ENCODE measurements at regions not wholly inside any gene's neighbourhood (a gene's known extent, or its start where the extent isn't known, plus 50 kb on each side); places are given as distances from the start of the nearest gene placed in this dataset.
"Not testable (repeated sequence)": the region's sequence is repeated elsewhere in the genome, so short reads cannot be mapped to it uniquely, and the experiment has no call there.

DNA sequence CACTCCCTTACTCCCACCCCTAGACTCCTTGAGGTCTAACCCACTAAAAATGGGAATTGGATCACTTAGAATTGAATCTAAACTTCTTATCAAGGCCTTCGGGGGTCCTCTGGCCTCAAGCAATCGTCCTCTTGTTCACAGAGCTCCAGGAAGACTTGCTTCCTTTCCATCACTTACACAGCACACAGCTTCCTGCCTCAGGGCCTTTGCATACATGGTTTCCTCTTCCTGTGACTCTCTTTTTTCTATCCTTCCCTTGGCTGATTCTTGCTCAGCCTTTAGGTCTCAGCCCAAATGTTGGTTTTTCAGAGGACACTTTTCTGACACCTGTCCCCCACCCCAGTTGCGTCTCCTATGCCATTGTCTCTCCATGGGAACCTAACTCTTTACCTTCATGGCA, 50.0 kb upstream of the ALDH1B1 start:
- no peak for DNase-seq (ENCODE audit: low read depth in 2 of 2)

DNA sequence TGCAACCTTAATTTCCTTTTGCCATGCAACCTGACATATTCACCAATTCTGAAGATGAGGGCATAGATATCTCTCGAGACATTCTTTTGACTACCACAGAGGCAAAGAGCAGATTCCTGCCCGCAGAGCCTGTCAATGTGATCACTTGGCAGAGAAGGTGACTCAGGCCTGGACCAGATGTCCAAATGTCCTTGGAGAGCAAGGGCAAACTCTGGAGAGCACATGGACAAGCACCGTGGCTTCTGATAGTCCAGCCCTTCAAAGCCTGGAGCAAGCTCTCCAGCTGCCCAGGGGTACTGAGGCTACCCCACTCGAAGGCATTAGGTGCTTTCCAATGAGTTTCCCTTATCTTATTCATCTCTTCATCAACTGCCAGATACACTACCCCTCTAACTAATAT, 50.4 kb upstream of the ALDH1B1 start:
- DNase-seq (ENCODE audit: low read depth in 2 of 2) = no peak

DNA sequence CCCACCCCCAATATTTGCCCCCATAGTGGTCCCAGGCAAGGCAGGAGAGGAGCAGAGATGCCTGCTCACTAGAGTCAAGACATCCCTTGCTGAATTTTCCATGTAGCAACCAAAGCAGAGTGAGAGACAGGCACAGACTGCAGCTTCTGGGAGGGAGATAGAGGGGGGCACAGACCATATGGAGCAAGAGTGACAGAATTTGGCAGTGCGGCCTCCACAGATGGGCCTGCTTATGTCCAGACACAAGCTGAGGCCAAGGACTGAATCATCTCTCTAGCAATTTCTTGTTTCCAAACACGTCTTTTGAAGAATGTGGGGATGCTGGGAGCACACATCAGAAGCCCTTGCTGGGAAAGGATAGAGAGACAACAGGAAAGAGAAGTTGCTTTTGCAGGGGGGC, 53.0 kb upstream of the ALDH1B1 start:
- no peak for DNase-seq (ENCODE audit: low read depth in 2 of 2)

DNA sequence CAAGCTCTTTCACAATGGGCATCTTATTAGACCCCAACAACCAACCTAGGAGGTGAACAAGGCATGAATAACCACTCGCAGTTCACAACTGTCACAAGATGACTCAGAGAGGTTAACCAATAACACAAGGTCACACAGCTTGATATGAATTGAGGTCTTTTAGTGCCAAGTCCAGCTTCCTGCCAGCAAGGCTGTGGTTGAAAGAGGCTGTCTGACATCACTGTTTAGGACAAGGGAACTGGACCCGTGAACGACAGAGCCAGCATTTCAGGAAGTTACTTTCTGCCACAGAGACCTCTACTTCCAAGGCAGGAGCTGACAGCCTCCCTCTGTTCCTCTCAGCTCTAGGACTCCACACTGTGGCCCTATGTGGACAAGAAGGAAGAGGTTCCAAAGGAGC, 53.4 kb upstream of the ALDH1B1 start:
- no peak for DNase-seq (ENCODE audit: low read depth in 2 of 2)

DNA sequence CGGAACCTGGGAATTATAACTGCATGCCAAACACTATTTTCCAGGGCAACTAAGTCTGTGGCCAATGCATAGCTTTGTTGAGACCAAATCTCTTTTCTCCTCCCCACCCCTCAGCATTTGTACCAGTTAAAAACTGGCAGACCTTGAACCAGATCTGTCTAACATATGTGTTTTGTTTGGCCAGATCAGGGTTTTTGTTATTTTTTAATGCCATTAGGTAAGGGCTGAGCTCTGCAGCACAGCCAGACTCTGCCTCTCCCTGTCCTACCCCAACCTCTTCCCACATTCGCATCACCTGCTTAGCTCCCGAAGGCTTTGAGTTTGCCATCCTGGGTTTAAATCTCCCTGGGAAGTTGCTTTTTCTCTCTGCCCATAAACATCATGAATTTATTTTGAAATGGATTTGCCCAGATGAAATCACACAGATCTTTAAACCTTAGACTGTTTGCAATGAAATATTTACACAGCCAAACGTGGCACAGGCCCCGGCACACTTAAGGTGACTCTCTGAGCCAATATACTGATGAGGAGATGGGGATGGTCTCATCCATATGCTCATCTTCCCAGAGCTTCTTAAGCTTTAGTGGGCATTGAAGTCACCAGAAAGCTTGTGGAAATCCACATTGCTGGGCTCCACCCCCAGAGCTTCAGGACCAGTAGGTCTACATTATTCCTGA, 54.0 kb upstream of the ALDH1B1 start:
- no peak for DNase-seq (ENCODE audit: low read depth in 2 of 2)

DNA sequence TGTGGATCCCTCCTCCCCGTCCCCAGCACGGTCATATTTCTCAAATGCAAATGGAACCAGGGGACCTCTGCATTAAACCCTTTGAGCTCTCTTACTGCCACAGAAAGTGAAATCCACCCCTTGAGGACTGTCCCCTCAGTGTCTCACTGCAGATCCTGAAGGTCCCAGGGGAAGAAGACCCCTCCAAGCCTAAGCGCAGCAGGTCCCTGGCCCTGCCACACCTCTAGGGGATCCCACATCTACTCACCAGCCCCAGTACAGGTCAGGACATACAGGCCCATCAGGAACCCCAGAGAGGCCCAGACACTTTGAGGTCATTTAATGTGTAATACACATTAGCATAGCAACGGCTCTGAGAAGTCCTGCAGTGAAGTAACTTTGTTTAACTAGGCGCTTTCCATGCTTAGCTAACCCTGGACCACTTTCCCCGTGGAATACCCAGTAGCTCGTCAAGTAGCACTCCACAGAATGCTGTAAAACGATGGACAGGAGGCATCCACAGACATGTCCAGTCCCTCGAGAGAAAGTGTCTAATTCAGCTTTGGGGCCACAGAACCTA, 54.7 kb upstream of the ALDH1B1 start:
- DNase-seq (ENCODE audit: low read depth in 2 of 2) = no peak

DNA sequence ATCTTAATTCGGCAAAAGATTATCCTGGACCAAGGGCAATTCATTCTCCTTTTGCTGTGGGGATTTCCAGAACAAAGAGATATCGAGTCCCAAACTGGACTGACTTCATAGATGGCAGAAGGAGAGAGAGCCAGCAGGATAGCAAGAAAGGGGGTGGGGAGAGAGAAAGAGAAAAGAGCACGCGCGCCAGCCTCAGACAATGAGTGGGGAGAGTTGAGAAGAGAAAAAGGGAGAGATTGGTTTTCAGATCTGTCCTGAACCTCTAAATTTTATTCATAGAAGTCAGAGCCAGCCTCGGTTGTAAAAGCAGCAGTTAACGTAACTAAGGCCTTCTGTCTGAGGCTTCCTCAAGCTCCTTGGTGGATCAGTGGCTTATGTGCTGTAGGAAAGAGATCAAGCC, 55.3 kb upstream of the ALDH1B1 start:
- no peak for DNase-seq (ENCODE audit: low read depth in 2 of 2)

DNA sequence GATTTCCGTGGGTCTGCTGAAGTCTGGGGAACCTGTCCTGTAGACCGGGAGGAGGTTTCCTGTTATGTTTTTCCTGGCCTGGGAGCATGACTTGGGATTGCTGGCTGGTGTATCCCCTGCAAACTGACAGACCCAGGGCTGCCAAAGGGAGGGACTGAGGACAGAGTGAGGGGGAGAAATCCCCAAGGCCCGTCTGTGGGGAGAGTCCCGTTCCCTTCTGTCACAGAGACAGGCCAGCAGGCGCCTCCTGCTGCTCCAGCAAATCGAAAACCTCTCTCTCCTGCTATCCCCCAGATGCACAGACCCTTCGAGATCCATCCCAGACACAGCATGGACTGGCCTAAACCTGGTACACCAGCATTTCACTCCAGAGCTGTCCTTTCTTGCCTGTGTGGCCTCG, 56.2 kb upstream of the ALDH1B1 start:
- DNase-seq (ENCODE audit: low read depth in 2 of 2) = no peak

DNA sequence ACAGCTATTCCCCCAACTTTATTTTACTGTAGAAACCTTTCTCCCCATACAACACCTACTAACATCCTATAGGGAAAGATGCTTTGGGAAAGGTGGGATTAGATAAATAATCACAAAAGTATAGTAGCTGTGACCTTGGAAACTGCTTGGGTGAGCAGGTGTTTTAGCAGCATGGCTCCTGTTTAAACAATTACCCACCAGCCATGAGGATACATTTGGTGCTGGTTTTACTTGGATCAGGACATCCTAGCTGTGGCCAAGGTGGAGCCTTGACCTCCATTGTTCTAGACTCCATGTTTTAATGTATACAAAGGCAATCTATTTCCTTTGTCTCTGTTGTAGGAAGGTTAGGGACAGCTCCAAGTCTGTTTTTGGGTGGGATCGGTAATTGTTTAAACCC, 56.8 kb upstream of the ALDH1B1 start:
- no peak for DNase-seq (ENCODE audit: low read depth in 2 of 2)

DNA sequence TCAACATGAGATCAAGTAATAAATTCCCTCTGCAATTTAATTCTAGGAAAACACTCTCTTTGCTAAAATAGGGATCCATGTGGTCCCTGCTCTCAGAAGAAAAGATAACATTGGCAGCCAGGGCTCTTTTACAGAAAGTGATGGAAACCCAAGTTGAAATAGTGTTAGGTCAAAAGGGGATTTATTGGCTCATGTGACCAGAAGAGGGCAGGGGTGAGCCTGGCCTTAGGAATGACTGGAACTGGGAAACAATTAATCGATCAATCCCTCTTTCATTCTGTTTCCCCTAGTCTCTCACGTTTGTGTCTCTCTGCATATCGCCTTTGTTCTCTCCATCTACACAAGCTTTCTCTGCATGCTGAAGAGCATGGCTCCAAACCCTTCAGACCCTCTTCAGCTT, 58.3 kb upstream of the ALDH1B1 start:
- no peak for DNase-seq (ENCODE audit: low read depth in 2 of 2)

DNA sequence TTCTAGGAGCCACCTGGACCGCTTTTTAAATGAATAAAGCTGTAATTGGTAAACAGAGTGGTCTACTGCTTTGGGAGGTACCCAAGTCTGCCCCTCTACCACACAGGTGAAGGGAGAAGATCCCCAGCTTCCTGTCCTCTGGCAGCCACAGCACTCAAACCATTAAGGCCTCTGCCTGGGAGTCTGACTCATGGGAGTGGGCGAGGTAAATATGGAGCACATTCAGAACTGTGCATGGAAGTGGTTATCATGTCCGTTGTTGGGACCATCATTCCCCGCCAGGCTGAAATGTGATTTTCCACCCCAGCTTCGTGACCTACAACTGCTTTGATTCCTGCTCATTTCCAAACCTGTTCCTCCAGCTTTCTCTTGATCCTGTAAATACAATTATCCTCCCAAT, 59.5 kb upstream of the ALDH1B1 start:
- DNase-seq (ENCODE audit: low read depth in 2 of 2) = no peak

DNA sequence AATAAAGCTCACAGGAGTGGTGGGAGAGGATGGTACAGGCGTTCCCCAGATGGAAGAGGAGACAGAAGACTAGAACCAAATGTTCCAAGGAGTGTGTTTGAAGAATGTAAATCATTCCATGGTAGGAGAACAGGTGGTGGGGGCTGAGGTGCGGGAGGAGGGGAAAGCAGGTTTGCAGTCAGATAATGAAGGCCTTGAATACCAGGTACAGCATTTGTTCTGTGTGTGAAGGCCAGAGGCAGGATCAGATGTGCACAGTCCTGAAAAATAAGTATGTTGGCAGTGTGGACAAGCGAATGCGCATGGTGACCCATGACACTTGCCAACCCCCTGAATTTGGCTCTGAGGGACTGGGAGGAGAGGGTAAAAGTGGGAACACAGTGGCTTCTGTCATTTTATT, 59.9 kb upstream of the ALDH1B1 start:
- DNase-seq (ENCODE audit: low read depth in 2 of 2) = no peak

DNA sequence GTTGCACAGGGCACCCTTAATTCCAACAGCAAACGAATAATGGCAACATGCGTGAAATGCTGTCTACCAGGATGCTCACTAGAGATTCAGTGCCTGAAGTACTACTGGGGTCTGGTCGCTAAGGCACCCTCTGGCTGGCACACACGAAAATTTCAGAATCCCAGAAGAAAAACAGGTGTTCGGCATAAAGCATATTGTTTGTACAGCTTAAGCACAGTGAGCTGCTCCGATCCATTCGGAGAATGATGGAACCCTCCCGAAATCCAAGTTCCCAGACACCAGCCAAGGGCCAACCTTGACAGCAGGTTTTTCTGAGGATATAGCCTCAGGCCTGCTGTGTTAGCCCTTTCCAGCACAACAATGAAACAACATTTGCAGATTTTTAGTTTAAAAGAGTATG, 61.4 kb upstream of the ALDH1B1 start:
- no peak for DNase-seq (ENCODE audit: low read depth in 2 of 2)

DNA sequence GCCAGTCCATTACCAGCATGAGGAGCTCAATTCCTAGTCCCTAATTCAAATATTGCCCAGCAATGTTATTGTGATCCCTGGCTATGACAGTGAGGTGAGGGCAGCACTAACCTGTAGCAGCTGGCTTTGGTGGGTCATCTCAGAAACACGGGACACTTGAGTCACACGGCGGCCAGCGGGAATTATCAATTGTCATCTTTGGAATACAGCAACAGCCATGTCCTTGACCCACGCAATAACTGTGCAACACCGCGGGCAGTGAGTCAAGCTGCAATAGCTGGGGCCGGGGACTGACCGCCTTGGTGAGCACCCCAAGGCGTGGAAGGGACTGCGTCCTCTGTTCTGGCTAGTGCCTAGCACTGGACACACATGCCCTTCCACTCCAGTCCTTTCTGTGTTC, 62.5 kb upstream of the ALDH1B1 start:
- no peak for DNase-seq (ENCODE audit: low read depth in 2 of 2)

DNA sequence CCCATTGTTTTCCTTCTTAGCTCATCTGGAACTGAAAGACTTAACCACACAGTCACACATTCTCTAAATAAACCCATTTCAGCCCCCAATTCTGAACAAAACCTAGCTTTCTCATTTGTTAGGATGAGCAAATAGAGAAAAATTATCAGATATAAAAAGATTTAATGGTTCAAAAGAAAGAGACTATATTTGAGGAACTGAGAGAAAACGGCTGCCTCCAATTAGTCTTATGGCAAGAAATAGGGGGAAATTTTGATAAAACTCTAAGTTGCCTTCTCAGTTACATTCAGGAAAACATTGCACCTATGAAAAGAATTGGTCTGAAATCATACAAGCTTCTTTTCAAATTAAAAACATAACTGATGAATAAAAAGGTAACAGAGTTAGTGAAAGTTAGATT, 63.7 kb upstream of the ALDH1B1 start:
- DNase-seq (ENCODE audit: low read depth in 2 of 2) = no peak

DNA sequence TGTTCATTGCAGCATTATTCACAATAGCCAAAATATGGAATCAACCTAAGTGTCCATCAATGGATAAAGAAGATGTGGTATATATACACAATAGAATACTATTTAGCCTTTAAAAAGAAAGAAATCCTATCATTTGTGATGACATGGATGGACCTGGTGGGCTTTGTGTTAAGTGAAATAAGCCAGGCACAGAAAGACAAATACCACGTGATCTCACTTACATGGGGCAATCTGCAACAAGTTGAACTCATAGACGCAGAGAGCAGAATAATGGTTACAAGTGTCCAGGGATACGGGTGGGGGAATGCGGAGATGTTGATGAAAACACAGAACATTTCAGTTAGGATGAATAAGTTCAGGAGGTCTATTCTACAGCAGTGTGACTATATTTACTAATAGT, 66.4 kb upstream of the ALDH1B1 start:
- no peak for DNase-seq (ENCODE audit: low read depth in 2 of 2)

DNA sequence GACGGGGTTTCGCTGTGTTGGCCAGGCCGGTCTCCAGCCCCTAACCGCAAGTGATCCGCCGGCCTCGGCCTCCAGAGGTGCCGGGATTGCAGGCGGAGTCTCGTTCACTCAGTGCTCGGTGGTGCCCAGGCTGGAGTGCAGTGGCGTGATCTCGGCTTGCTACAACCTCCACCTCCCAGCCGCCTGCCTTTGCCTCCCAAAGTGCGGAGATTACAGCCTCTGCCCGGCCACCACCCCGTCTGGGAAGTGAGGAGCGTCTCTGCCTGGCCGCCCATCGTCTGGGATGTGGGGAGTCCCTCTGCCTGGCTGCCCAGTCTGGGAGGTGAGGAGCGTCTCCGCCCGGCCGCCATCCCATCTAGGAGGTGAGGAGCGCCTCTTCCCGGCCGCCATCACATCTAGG, 68.3 kb upstream of the ALDH1B1 start:
- not testable (repeated sequence) for DNase-seq (ENCODE audit: low read depth in 2 of 2)

DNA sequence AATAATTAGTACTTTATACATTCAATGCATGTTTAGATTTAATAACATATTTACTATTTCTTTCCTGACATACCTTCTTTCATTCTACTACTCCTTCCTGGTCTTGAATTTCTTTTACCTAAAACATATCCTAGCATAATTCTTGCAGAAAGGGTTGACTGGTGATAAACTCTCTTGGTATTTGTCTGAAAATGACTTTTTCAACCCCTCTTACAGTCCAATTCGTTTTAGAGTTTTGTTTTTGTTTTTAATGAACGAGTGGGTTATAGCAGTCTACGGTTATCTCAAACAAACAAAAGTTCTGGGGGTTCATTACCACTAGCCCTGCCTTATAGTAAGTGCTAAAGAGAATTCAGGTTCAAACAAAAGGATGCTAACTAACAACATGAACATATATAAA, 69.6 kb upstream of the ALDH1B1 start:
- DNase-seq (ENCODE audit: low read depth in 2 of 2) = no peak

DNA sequence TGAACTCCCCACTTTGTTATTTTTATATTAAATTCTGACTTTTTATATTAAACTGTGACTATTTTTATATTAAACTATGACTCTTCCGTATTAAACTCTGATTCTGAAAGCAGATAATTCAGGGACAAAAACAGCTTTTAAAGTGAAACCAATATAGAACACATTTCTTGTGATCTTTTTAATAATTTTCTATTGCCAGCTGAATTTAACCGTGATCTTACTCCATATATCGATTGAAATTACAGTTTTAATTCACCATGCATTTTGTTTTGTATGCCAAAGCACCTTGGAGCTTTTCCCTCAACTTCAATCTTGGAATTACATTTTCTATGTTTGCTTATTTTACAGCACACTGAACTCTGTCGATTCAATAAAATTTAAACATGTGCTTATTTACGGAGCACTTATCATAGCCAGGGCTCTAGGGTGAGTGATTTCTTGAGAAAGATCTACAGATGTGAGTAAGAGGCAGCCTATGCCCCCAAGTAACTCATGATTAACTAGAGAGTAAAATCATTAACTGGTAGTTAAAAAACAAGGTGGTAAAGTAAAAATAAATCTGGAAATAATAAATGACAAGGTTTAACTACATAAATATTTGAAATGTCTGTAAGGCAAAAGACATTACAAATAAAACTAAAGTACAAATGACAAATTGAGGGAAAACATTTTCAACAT, 72.9 kb upstream of the ALDH1B1 start:
- no peak for DNase-seq (ENCODE audit: low read depth in 2 of 2)

DNA sequence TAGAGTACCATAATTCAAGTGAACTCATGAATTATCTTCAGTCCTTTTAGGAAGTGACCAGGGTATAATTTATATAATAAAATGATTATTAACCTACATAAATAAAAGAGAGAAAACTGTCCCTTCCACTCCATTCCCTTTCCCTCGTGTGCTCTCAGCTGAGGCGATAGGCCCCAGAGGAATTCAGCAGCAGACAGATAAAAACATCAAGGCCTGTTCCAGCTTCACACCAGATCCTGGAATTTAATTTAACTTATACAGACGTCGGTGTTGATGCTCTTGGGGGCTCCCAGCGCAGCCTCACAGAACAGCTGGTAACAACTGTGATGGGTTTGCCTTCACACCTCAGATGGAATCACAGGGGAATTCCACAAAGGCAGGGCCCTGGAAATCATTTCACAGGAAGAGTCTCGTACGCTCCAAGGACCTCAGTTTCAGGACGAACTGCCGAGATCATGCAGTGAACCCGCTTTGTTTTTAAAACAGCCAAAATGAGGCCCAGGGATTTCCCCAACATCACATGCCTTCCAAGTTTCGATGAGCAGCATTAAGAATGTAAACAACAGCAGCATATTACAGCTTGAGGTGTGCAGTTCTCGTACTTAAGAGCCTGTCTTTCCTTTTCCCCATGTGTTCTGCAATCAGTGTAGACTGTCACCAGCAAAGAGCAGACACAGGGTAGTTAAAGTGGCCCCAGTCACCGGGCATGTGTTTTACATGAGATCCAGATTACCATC, 73.6 kb upstream of the ALDH1B1 start:
- no peak for DNase-seq (ENCODE audit: low read depth in 2 of 2)

DNA sequence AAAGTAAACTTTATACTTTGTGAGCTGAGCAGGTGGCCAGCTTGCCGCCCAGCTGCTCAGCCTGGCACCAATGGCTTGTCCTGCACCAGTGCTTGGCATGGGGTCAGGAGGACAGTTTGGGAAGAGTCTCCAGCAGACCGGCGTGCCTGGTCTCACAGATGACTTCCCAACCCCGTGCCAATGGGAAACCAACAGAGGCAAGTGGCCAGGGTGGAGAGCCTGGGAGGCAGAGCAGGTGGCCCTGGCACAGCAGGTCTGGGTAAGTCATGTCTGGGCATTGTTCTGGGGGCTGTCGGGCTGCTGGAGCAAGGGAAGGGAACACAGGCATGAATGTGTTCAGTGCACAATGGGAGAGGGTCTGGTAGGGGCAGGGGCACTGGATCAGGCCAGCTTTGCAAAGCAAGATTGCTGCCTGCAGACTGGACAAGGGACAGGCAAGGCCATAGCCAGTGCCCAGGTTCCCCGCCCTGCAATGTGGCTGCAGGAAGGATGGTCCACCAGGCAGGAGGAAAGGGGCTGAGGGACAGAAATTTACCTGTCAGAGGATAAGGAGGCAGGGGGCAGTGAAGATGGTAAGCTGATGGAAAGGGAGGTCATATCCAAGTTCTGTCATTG, 76.2 kb upstream of the ALDH1B1 start:
- DNase-seq (ENCODE audit: low read depth in 2 of 2) = no peak

DNA sequence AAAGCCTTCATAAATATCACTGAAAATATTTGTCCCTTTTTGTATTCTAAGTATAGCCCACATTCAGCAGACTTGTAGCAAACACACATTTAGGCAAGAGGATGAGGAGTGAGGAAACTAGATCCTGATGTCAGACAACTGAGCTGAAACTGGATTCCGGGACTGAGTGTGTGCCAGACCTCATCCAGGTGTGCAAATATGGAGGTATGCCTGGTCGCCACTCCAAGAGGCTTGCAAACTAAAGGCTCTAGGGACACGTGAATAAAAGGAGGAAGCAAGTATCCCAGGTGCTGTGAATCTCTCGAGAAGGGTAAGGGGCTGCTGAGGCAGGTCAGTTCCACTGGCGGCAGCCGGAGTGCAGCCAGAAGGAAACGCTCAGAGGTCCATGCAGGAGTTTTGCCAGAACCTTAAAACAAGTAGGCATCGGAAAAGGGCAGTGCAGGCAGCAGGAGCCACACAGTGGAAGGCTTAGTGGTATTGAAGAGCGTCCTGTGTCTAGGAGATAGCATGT, 77.4 kb upstream of the ALDH1B1 start:
- no peak for DNase-seq (ENCODE audit: low read depth in 2 of 2)

Measured in fibroblast of skin of left quadriceps (primary cell).